ENCODE measurements at regions not wholly inside any gene's neighbourhood (a gene's known extent, or its start where the extent isn't known, plus 50 kb on each side); places are given as distances from the start of the nearest gene placed in this dataset.

DNA sequence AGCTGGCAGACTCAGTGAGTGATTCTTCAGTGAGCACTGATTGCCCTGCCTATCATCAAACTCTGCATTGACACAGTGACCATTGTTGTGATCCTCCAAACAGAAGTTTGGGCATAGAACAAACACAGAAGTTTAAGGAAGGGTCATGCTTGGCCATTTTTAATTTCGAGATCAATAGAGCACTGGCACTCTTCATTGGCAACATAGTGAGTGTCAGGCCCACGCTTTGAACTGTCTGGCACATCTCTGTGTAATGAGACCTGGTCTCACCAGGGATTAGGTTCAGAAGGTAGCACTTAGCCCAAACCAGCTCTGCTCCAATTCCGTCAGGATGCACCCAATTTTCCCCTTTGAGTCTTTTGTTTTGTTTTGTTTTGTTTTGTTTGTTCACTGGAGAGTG, 127.1 kb upstream of the MOCS2 start:
- no peak for DNase-seq
- intact Hi-C loops (cut with DNase I), result no loop called here
- Histone ChIP-seq H3K36me3 (no peaks in the 10 kb centered on the region), H3K27me3 (no peaks in the 10 kb centered on the region), H3K4me1 (no peaks in the 10 kb centered on the region), H3K4me3 (no peak overlapping the region), H3K27ac (no peak overlapping the region), H3K9me3 (peaks cover 0 to 10% (median 0%) of the 10 kb centered on the region in 11 donors)
- 79 to 81% methylated on average over 3 of the region's 3 CpGs for WGBS, 2 donors
- ATAC-seq, result no peak
- TF ChIP-seq, protein P1, sequence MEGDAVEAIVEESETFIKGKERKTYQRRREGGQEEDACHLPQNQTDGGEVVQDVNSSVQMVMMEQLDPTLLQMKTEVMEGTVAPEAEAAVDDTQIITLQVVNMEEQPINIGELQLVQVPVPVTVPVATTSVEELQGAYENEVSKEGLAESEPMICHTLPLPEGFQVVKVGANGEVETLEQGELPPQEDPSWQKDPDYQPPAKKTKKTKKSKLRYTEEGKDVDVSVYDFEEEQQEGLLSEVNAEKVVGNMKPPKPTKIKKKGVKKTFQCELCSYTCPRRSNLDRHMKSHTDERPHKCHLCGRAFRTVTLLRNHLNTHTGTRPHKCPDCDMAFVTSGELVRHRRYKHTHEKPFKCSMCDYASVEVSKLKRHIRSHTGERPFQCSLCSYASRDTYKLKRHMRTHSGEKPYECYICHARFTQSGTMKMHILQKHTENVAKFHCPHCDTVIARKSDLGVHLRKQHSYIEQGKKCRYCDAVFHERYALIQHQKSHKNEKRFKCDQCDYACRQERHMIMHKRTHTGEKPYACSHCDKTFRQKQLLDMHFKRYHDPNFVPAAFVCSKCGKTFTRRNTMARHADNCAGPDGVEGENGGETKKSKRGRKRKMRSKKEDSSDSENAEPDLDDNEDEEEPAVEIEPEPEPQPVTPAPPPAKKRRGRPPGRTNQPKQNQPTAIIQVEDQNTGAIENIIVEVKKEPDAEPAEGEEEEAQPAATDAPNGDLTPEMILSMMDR (IDR thresholded peaks at IDR 0.05), result no peak

DNA sequence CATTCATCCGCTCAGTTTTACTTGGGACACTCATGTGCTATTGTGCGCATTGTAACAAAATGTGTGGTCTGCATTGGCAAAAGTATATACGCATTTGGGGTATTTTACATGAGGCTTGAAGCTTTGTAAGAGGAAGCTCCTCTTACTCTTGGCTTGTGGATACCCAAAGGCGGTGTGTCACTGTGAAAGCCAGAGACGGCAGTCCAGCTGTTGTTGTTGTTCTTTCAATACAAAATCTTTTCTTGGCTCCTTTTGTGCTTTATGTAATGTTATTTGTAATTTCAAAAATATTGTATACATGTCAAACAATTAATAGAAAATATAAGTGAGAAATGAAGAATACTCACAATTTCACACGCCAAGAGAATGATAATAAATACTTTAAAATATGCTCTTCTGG, 128.3 kb upstream of the MOCS2 start:
- intact Hi-C loops (cut with DNase I), result no loop called here
- DNase-seq, result no peak
- Histone ChIP-seq H3K4me3 (no peak overlapping the region), H3K9me3 (peaks cover 0 to 7% (median 0%) of the 10 kb centered on the region in 11 donors), H3K36me3 (no peaks in the 10 kb centered on the region), H3K27me3 (no peaks in the 10 kb centered on the region), H3K4me1 (no peaks in the 10 kb centered on the region), H3K27ac (no peak overlapping the region)
- WGBS, 2 donors, result 70 to 72% methylated on average over 6 of the region's 6 CpGs
- no peak for ATAC-seq
- TF ChIP-seq, protein P1 (IDR thresholded peaks at IDR 0.05), result no peak

DNA sequence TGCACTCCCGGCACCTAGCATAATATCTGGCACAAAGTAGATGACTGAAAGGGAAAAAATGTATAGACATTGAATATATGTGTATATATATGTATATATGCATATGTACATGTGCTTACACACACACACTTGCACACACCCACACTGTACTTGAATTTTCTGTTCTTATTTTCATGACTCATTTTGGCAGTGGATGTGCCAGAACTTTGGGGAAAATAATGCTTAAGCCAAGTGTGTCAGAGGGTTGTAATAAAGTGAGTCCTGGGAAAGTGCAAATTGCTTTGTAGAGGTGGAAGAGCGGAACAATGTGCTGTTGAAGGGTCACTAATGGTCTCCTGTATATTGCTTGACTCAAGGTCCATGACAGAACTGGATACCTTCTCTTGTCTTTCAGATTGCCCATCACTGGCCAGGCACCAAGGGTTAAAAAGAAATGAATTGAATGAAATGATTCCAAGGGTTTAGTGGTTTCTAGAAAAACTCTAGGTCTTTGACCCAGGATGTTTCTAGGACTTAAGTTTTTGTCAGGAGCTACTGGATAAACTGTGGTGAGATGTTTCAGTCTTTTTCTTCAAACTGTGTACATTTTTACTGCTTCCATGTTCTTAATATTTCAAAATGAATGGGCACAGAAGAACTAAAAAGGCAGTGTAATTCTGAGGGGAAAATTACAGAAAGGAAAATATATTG, 129.9 kb upstream of the MOCS2 start:
- WGBS, 2 donors, result 86 to 96% methylated on average over 2 of the region's 2 CpGs
- no peaks in the 10 kb centered on the region for H3K9me3 ChIP-seq
- no peak overlapping the region for H3K4me3 ChIP-seq
- H3K27ac ChIP-seq, result no peak overlapping the region
- no peaks in the 10 kb centered on the region for H3K36me3 ChIP-seq
- no peaks in the 10 kb centered on the region for H3K27me3 ChIP-seq
- intact Hi-C loops (cut with DNase I), result no loop called here
- ATAC-seq (no peak), DNase-seq (no peak)
- TF ChIP-seq, protein P1 (IDR thresholded peaks at IDR 0.05), result no peak
- H3K4me1 ChIP-seq, result no peaks in the 10 kb centered on the region

DNA sequence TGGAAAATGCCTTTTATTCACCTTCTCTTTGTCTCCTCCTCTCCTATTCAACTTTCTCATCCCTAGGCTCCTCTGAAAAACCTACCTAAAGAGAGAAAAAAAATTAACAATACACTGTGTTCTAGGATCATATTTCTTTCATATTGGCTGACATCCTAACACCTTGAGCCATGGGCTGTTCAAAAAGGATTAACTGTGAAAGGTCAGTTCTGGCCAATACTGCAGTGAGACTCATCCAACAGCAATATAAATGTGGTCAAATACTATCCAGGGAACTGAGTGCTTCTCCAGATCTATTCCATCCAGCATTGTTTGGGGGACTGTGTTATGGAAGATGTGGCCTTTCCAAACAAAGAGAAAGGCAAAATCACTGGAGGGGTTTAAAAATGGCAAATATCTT, 131.1 kb upstream of the MOCS2 start:
- Histone ChIP-seq H3K4me1 (no peaks in the 10 kb centered on the region), H3K36me3 (no peaks in the 10 kb centered on the region)
- DNase-seq, result no peak

More for the DNA sequence above, 131.1 kb upstream of the MOCS2 start:
- TF ChIP-seq, protein P1 (IDR thresholded peaks at IDR 0.05), result no peak
- no peak for ATAC-seq
- H3K27ac ChIP-seq, result no peak overlapping the region
- no peaks in the 10 kb centered on the region for H3K9me3 ChIP-seq
- intact Hi-C loops (cut with DNase I), result no loop called here
- H3K27me3 ChIP-seq, result no peaks in the 10 kb centered on the region
- H3K4me3 ChIP-seq, result no peak overlapping the region
